Fibroblast of skin of left quadriceps (primary cell): ENCODE measurements at regions not wholly inside any gene's neighbourhood (a gene's known extent, or its start where the extent isn't known, plus 50 kb on each side); places are given as distances from the start of the nearest gene placed in this dataset.

Experiments
- DNase-seq, 2 experiments: peaks; one replicate each; pipeline ENCODE4 v3.0.0-alpha.2; 2013; ENCODE audit warnings: low read depth in 2 of 2

DNA sequence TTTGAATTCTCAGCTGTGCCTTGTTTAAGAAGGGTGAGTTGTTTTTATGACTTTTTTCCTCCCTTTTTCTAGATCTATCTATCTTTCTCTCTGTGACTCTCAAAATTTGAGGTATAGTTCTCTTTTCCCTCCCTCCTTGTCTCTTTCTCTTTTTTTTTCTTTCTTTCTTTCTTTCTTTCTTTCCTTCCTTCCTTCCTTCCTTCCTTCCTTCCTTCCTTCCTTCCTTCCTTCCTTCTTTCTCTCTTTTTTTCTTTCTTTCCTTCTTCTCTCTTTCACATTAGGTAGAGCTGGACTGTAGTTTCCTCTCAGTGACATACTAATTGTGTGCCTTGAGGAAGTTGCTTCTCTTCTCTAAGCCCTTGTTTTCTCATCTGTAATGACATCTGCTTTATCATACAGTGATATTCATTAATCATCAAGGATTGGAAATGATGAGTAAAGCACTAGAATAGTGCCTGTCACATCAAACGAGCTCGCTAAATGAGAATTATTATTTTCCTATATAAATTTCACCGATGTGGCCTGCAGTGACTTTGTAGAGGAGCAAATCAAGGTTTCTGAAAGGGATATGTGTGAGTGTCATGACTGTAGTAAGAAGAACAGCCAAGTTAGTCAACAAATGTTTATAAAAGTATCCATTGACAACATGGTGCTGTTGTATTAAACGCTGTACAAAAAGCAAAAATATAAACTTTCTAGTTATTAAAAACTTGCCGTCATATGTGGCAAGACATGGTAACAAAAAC lies 78.9 kb upstream of the SLC38A2 start:
- DNase-seq = no peak

DNA sequence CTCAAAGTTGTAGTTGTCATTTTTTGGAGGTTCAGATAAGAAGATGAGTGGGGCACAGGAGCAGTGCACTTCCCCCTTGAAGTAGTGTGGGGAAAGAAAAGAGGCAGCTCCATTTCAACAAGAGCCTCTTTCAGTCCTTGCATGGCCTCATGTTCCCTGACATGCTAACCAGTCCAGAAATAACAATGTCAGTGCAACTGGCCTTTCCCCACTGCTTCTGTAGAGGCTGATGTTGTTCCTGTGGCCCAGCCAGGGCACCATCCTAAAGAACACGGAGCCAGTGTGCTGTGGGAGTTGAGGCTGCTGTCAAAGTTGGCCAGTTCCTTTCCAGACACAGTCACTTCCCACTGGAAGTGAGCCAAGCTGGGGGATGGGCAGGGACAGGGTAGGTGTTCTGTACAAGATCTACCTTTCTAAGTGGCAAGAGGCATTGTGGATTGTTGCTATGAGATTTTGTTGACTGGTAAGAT lies 77.7 kb upstream of the SLC38A2 start:
- DNase-seq = no peak

DNA sequence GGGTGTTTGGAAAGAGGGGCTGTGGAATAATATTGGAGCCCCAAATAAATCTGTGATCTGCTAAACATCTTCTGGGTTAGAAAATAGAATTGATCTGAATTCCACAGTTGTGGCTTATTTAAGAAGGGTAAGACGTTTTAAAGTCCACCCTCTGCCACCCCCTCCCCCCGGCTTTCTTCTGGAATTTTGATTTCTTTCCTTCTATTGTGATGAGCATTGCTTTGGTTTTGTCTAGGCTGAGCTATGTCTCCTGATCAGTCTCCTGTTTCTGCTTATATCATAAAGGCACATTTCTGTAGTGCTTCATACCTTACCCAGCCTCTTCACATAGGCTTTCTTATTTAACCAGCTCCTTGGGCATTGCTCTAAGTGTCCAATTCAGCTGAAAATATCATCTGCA lies 77.3 kb upstream of the SLC38A2 start:
- DNase-seq = no peak

DNA sequence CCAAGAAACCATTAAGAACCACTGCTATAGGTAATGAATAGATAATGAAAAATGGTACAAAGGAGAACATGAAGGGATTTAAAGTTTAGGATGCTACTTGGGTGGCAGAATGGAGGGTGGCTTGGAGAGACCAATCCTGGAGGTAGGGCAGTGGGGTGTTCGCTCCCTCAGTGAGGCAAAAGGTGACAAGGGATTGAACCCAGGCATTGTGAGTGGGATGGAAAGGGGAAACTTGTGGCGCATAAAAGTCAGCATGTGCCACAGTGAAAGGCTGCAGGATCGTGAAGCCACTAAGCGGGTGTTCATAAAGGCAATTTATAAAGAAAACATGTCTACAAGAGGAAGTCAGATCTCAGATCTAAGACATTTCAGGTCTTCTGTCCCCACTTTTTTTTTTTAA lies 76.7 kb upstream of the SLC38A2 start:
- DNase-seq = no peak

DNA sequence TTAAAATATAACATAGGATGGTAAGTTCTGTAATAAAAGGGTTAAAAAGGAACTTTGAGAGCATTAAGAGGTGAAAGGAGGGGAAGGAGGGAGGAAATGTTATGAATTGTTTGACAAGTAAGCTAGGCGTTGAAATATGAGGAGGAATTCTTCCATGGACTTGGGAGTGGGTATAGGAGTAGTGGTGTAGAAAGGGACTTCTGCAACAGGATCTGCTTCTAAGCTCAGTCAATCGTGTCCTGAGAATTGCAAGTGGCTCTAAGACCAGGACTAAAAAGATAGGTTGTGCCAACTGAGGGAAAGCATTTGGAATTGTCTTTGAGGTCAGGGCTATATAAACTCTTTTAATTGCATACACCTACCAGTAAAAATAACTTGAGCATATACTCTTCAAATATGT lies 74.1 kb upstream of the SLC38A2 start:
- DNase-seq = no peak

DNA sequence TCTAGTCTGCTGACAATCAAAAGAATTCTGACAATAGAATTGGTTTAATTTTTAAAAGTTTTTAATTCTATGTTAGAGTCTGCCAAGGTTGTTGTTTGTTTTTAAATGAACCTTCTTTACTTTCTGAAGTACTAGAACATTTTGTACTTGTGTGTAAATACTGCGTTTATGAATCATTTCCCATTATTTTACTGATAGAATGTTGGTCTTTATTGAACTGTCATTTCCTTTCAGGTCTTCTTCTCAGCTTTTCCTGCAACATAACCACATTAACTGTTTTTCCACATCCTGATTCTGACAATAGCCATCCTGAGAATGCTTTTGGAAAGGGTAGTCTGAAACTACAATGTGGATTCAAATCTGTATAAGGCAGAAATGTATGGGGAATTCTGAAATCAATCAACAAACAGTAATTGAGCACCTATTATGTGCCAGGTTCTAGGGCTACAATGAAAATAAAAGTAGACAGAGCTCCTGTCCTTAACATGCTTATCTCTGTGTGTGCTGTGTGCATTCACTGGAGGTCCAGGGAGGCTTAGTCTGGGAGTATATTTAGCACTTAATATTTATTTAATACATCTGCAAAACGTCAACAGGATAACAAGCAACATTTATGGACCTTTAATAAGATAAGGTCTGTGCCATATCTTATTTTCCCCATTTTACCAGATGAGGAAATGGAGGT lies 73.1 kb upstream of the SLC38A2 start:
- no peak for DNase-seq

DNA sequence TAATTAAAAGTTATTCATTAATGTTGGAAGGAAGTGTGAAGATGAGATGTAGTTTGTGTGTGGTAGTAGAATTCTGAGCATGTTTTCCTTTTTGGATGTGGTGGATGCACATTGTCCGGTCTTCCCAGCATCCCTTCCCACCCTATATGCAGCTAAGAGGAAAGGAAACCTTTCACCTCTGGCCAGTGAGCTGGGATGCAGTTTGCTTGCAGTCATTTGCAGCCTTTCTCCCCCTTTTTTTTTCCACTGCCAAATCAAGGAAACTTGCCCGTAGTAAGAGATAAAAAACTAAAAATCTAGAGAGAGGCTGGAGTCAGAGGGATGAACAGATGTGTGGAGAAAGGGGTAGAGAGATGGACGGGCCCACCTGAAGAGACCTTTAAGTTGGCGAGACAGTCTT lies 72.5 kb upstream of the SLC38A2 start:
- DNase-seq = no peak

DNA sequence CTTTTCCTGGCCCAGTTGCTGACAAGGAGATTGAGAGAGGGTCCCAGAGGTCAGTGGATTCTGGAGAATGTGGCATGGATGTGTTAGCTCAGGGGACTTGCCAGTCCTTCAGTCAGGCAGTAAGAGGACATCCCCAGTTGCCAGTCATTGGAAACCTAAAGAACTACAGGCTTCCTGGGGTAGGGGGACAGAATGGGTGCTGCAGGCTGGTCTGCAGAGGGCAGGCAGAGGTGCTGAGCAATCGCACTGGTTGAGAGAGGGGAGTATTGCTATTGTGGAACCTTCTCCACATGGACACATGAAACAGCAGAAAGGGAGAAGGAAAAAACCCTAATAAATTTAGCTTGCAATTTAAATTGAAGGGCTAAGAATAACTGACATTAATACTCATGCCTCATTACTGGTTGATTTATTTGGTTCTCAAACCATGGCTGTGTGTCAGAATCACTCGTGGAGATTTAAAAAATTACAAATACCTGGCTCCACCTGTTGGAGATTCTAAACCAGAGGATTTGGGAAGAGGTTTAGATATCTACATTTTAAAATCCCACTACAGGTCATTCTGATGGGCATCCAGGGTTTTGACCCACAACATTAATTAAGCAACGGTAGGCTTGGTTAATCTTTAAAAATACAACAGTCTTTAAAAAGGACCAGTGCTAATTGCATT lies 71.2 kb upstream of the SLC38A2 start:
- no peak for DNase-seq

DNA sequence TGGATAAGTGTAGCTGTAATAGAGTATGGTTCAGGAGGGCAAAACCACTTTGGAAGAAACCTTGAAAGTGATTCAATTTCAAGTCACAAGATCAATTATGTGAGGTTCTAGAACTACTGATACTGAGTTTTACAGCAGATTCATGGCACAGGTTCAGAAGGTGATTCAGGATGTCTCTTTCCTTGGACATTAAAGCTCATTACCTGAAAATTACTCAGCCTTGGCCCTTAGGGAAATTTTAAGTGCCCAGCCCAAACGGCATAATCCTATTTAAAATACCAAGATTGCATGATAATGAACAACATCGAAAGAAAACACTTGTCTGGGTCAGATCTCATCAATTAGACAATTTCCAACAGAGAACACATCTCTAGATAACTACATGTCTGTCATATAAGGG lies 70.2 kb upstream of the SLC38A2 start:
- no peak for DNase-seq

DNA sequence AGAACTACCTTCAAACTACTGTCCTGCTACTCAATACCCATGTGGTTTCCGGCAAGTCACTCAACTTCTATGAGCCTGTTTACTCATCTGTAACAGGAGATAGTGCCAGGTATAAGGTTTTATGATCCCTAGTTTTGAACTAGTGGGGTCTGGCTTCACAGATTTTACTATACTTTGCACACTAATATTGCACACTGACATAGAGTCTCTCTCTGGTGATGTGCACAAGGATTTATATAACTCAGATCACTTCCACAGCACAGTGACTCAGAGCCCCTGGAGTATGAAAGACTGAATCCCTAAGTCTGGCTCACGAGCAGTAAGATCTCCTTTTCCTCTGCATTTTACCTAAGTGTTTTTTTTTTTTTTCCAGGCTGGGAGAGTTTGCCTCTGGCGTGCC lies 69.7 kb upstream of the SLC38A2 start:
- no peak for DNase-seq

DNA sequence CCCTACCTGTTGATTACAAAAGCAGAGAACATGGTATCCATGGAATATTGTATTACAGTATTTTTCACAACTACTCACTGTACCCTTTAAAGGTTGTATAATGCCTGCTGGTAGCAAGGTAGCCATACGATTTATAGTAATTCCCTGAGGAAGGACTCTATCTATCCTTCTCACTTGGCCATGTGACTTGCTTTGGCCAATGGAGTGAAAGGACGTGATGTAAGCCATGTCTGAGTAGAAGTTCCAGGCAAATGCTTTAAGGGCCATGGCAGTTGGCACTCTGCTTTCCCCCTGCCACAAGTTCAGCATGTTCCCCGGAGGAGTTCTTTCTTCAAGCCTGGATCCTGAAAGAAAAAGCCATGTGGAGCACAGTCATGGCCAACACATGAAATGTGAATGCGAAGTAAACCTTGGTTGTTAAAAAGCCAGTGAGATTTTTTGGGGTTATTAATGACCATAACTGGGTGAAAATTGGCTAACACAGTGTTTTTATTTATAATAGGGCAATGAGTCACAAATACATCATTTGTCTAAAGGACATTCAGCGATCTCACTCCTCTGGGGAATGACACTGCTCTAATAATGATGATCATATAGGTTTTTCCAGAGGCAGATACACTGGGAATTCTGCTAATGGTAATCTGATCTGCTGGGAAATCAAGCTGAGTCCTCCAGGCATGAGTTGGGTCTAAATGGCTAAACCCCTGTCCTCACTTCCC lies 67.4 kb upstream of the SLC38A2 start:
- no peak for DNase-seq

DNA sequence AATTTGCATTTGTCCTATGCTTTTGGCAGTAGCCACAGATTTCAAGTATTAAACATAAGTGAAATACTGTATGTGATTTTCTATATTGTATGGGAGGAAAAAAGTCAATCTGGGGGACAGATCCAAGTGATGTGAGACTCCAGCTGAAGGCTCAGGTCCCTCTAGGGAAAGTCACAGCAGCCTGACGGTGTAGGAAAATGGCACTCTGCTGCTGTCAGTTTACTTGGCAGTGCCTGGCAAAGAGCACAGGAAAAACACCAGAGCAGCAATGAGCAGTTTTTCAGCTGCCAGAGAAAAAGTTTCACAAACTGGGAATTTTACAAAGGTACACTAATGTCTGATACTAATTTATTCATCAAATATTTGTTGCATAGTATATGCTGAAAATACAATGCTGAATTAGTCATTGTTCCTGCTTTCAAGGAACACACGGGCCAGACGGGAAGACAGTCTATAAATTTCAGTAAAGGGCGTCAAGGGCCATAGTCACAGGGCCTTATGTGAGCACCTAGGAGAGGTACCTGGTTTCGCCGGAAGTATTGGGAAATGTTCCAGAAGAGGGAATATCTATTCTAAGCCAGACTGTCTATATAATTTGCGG lies 66.2 kb upstream of the SLC38A2 start:
- no peak for DNase-seq

DNA sequence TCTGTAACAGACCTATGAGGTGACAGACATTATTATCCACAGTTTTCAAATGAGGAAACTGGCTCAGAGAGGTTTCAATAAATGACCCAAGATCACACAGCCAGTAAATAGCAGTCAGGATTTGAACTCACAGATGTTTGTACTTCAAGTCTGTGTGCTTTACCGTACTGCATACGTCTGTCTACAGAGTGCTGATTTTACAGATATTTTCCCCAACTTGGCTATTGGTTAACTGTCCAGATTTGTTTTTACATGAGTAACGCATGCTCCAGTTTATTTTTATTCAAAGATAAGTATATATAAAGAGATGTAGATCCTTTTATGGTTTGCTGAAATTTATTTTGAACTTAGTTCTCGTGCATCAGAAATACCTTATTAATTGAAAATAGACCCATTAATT lies 65.7 kb upstream of the SLC38A2 start:
- no peak for DNase-seq

DNA sequence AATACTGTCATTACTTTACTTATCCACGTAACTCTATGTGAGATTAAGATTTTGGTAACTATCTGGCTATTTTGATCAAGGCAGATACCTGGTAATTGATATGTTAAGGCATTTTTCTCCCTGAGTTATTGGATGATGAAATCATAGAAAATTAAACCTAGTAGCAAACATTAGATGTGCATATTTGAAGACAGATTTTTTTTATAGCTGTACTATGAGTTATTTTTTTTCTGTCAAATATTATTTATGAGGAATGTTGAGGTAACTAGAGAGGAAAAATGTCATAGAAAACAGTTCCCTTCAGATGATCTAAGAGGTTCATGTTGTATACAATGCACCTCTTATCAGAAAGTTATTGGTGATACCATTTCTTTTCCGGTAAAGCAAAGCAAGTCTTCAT lies 64.9 kb upstream of the SLC38A2 start:
- DNase-seq = no peak

DNA sequence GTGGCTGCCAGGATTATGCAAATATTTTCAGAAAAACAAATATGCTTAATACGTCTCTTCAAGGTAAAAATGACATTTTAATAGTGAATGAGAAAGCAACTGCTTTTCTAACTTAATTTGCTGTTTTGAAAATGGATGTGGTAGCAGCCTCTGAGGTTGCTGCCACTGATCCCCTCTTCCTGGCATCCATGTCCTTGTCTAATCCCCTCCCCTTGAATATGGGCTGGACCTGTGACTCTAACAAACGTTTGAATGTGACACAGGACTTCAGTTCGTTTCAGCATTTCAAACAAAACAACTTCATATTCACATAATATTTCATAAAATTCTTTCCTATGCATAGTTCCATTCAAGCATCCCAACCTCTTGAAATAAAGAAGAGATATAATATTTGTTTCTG lies 64.2 kb upstream of the SLC38A2 start:
- no peak for DNase-seq

DNA sequence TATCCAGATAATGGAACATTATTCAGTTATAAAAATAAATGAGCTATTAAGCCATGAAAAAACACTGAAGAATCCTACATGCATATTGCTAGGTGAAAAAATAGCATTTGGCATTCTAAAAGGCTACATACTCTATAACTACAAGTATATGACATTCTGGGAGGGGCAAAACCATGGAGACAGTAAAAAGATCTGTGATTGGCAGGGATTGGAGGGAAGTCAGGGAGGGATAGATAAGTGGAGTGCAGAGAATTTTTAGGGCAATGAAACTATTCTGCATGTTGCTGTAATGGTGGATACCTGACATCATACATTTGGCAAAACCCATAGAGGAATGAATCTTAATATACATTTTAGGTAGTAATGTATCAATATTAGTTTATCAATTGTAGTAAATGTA lies 63.1 kb upstream of the SLC38A2 start:
- DNase-seq = no peak

DNA sequence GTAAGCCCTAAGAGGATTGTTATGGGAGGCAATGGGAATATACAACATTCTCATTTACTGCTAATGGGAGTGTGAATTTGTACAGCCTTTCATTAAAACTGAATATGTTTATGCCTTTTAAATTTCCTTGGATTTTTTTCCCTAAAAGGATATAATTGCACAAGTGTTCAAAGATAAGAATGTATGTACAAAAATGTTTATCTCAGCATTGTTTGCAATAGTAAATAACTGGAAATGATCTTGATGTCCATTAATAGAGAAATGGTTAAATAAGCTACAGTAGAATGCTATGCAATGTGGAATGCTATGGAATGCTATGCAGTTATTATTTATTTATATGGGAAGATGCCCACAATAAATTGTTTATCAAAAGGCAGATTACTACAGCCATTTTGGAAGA lies 62.5 kb upstream of the SLC38A2 start:
- no peak for DNase-seq

DNA sequence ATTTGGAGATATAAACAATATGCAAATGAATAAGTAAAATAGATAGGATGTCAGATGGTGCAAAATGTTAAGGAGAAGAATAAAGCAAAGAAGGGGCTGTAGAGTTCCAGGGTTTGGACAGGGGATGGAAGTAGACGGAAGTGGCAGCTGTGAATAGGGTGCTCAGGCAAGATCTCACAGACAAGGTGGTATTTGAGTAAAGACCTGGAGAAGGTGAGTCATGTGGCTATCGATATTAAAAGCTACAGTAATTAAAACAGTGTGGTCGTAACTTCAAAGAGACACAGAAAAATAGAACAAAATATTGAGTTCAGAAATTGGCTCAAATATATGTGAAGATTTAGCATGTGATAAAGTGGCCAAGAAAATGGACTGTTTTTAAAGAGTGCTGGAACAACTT lies 61.3 kb upstream of the SLC38A2 start:
- DNase-seq = no peak

DNA sequence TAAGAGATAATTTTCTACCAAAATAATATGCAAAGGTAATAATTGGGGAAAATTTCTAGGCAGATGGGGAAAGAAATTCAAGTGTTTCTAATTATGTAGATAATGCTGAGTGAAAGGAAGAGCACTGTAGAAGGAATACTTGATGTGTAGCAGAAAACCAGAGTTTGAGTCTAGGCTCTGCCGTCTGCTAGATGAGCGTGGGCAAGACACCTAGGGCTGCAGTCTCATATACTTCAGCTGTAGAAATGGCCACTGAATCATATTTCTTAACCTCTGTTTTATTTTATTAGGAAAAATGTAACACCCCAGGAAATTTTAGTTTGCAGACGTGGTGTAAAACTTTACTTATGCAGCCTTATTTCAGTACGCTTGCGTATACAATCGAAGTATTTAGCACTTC lies 59.8 kb upstream of the SLC38A2 start:
- DNase-seq = no peak

DNA sequence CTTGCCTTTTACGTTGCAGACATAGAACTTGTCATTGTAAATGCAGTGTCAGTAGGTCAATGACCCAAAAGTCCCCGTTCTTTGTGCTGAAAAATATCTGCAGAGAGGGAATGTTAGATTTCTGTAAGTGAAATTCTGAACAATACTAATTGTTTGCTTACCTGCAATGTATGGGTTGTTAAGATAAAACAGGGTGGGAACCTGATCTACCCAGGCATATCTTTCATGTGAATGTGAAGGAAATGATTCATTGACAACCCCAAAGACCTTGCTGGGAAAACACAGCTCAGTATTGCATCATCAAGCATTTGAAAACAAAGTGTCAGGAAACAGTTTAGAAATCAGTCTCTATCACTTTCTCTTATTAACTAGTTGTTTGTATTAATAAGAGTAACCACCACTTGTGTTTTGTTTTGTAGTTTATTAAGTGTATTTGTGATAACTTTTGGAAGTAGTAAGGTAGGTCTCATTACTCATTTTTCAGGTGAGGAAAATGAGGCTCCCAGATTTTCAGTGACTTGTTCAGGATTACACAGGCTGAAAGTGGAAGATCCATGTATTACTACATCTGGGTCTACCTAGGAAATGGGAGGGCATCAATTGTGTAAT lies 57.9 kb upstream of the SLC38A2 start:
- DNase-seq = peak; percentile 64 to 66
